Renal cortex interstitium (tissue), 11 donors: ENCODE measurements at regions not wholly inside any gene's neighbourhood (a gene's known extent, or its start where the extent isn't known, plus 50 kb on each side); places are given as distances from the start of the nearest gene placed in this dataset.
A peak's percentile ranks its signal among the peaks of the same experiment; 100 is the strongest.
"Not testable (repeated sequence)": the region's sequence is repeated elsewhere in the genome, so short reads cannot be mapped to it uniquely, and the experiment has no call there.

Experiments used
- DNase-seq, 11 donors: peaks; one replicate each; pipeline ENCODE4 v3.0.0-alpha.2; 2013; ENCODE audit warnings: low read depth in 9 of 11, low spot score in 4 of 11; ENCODE audit errors: extremely low read depth in 1 of 11

- no peak for DNase-seq
Observed at GRCh38 chr10:35797187-35797586, 155.1 kb upstream of the FZD8 start.

DNA sequence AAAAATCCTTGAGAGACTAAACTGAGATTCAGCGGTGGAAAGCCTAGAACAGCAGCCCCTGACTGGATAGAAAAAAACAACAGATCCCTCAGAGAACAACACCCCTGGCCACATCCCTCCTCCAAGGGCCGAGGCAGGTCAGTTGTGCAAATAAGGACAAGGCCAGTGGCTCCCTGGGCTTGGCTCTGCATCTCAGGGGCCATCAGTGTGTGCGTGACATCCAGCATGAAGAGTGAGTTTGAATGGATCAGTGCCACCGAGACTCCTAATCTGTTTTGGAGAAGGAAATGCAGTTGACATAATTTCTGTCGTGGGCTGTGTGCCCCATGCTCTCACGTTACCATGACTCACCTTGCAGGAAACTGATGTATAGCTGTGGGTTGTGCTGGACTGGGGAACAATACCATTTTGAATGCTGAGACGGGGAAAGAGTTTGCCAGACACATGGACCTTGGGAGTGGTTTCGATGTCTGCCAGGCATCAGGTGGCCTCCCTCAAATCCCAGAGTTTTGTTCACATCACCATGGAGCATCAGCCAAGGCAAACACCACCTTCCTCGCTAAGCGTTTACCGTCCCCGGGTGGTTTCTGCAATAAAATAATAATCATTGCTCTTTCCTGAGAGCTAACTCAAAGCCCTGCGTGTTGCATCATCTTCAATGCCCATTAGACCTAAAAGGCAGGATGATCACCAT is 153.2 kb upstream of the FZD8 start:
- no peak for DNase-seq

DNA sequence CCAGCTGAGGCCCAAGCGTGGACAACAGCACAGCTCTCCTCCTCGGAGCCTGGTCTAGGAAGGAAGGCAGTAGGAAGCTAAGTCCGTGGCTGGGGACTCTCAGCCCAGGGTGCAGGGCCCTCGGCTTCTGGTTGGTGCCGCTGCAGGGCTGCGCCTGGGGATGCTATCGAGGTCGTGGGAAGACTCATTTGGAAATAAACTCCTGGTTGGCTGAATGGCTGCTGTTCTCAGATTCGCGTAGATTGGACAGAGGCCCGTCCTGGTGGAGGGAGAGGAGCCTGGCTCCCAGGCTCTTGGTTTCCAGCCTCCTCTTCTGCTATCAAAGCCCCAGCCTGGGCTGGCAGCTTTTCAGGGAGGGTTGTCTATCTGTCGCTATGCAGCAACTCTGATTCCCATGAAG is 152.6 kb upstream of the FZD8 start:
- no peak for DNase-seq

DNA sequence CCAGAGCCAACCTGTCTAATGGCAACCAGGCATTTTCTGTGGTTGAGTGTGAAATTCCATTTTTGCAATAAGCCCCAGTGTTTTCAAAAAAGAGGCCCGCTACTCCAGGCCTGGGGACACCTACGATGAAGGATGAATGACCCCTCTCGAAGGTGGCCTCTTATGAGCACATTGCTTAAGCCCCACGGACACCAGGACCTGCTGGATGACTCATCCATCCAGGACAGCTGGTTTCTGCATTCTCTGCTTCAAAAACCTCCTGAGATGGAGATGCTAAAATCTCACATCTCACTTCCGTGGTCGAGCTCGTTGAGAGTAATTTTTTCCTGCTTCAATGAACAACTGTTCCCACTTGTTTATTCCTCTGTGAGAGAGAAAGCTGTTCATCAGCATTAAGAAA is 150.2 kb upstream of the FZD8 start:
- DNase-seq = no peak

DNA sequence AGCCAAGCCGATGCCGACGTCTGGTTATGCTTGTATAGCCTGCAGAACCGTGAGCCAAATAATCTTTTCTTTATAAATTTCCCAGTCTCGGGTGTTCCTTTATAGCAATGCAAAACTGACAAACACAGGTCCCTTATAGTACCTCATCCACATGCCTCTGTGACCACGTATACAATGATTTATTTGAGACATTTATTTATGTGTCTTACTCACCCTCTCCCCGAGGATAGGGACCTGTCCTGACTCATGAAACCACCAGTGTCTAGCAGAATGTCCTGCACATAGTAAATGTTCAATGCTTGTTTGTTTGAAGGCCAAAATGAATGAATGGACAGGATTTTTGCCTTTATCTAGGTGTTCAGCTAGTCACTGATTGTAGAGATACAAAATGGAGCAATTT is 147.9 kb upstream of the FZD8 start:
- no peak for DNase-seq

DNA sequence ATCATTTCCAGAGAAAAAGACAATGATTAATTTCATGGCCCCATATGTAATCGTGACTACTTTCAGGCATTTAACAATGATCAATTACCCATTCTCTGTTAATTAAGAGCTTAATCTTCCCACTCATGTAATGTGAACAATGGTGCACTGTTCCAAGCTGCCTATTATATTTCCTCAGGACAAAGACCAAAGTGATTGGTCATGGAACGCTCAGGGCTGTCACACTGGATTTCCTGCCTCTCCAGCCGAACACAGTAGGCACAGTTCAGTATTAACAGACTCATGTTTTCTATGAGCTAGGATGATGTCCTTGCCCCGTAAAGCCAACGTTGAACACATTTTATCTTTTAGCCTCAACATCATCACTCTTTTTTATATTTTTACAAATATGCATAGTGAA is 142.7 kb upstream of the FZD8 start:
- no peak for DNase-seq

DNA sequence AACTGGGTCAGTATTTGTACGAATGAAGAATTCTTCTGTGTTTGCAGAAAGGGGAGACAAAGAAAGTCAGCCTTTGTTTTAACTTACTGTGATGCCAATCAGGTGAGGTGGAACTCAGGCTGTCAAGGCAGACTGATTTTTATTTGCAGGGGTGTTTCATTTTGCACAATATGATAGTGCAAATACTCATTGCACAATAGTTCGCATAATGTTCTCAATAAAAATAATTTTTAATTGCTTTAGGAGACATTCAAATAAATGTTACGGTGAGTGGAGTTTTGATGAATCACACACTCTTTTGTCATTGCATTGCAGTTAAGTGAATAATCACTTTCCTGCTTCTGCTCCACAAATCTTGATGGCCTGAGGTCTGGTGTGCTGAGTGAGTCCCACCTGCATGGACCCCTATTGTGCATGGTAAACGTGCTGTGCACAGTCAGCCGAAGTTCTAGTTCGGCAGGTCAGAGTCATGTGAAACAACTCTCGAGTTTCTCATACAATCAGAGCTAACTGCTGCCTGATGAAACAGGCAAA is 141.3 kb upstream of the FZD8 start:
- DNase-seq = no peak

GRCh38 chr10:35781643-35782035 is 139.5 kb upstream of the FZD8 start:
- DNase-seq = no peak

DNA sequence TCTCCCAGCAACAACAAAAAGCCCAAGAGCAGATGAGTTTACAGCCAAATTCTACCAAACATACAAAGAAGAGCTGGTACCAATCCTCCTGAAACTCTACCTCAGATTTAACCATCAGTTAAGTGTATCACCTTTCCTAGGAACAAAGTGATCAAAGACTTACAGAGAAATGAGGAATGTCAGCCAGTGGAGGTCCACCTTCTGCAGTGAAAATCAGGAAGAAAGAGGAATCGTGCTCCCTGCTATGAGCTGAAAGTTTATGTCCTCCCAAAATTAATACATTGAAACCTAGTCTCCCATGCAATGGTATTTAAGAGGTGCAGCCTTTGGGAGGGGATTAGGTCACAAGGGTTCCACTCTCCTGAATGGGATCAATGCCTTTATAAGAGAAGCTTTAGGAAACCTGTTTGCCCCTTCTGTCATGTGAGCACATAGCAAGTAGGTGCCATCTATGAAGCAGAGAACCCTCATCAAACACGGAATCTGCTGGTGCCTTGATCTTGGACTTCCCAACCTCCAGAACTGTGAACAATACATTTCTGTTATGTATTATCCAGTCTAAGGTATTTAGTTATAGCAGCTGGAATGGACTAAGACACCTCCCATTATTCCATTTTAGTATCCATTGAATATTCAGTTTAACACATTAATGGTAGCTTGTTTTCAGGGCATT is 139.0 kb upstream of the FZD8 start:
- DNase-seq = no peak

DNA sequence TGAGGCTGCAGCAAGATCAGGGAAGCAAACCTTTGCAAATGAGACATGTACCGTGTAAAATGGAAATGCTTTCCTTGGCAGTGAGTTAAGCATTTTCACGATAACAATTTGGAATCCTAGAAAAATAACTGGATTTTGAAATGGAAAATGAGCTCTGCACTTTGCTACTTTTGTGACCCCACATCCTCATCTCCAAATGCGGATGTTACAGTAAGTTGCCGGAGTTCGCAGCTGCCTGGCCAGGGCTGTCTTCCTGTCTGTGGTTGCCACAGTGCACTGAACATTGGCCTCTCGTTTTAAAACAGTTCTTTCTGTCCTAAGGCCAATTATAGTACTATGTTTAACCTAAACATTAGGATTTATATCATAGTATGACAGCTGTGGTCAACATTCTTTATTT is 136.2 kb upstream of the FZD8 start:
- no peak for DNase-seq

GRCh38 chr10:35776557-35776956 is 134.5 kb upstream of the FZD8 start:
- DNase-seq = not testable (repeated sequence)

- DNase-seq = no peak
Observed at GRCh38 chr10:35774109-35774508, 132.0 kb upstream of the FZD8 start.

GRCh38 chr10:35770817-35771355 is 128.8 kb upstream of the FZD8 start:
- no peak for DNase-seq

- DNase-seq = no peak
Observed at GRCh38 chr10:35769795-35770194, 127.7 kb upstream of the FZD8 start.

DNA sequence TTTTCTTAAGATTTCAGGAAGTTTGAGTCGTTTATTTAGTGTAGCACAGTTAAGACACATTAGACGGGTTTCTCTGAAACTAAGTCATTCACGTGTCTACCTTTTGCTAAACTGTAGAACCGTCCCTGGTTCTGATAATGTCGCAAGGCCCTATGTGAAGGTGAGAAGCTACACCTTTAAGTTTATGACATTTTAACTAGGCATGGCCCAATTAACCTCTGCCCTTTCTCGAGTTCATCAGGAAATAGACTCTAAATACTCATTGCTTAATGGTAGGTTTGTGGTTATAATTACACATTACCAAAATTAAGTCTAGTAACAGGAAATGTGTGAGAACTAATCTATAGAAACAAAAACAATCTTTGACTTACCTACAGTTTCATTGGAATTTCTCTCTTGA is 126.6 kb upstream of the FZD8 start:
- DNase-seq = no peak

- no peak for DNase-seq
Observed at GRCh38 chr10:35768011-35768410, 125.9 kb upstream of the FZD8 start.

- no peak for DNase-seq
Observed at GRCh38 chr10:35765996-35766395, 123.9 kb upstream of the FZD8 start.

- DNase-seq = peak in 1 of 11 donors; percentile 25
Observed at GRCh38 chr10:35765066-35765527, 123.0 kb upstream of the FZD8 start.

DNA sequence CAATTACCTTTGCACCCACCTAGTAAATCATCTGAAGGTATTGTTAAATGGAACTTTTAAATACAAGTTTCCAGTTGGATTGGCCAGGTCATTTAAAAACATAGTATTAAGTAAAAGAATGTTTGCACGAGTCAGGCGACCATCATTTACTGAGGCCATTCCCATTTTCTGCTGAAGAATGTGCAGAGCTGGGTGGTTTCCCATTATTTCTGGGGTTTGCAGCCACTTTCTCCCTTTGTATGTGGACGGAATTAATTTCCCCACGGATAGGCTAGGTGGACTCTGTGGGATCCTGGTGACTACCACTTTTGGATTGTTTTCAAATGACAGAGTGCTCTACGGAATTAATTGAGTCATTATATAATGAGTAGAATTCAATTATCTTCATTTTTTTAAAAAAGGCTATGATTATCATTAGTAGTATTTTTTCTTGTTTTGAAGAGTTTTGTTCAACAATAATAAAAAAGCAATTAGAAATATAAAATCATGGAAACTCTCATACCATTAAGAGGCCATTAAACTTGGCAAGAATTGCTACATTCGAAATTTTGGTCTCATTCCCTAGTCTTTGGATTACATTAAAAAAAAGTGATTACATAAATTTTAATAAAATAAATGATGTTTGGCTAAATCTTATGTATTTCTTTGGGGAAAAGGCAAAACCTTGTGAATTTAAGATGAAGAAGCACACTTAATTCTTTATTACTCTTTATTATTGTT is 120.4 kb upstream of the FZD8 start:
- no peak for DNase-seq

- no peak for DNase-seq
Observed at GRCh38 chr10:35758076-35758475, 116.0 kb upstream of the FZD8 start.
